G401.6 (cell line): ENCODE measurements at regions not wholly inside any gene's neighbourhood (a gene's known extent, or its start where the extent isn't known, plus 50 kb on each side); places are given as distances from the start of the nearest gene placed in this dataset.

ENCODE experiments used
- FAIRE-seq: peaks from 2 replicates; lab custom pipeline; 2012; peaks lifted over from hg19 to GRCh38; lab: Jason Lieb, UNC

DNA sequence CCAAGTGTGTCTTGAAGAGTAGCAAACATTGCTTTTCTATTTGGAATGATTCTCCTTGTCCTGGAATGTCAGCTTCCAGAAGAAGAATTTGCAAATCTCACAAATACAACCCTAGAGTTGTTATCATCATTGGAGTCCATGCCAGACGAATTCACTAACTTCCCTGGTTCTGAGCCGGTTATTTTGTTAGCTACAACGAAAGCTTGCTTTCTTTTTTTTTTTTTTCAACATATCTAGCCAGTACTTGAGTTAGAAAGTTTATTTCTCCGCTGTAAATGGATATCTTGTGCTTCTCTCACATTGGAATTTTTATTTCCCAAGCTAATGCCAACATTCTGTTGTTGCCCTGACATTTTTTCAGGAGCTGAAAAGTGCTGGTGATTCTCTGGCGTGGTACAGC is 138.1 kb upstream of the POM121L12 start:
- FAIRE-seq: no peak

DNA sequence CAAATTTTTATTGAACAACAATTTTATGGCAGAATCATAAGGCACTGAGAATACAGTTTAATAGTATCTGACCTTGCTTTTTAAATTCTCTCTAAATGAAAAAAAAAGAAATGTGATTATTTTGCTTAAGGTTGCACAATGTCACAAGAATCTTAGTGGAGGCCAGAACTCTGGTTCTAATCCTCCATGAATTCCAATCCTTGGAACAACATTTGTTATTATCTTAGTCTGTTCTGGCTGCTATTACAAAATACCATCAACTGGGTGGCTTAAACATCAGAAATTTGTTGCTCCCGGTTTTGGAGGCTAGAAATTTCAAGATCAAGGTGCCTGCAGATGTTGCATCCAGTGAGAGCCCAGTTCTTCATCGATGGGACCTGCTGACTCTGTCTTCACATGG is 158.2 kb upstream of the POM121L12 start:
- no peak for FAIRE-seq

DNA sequence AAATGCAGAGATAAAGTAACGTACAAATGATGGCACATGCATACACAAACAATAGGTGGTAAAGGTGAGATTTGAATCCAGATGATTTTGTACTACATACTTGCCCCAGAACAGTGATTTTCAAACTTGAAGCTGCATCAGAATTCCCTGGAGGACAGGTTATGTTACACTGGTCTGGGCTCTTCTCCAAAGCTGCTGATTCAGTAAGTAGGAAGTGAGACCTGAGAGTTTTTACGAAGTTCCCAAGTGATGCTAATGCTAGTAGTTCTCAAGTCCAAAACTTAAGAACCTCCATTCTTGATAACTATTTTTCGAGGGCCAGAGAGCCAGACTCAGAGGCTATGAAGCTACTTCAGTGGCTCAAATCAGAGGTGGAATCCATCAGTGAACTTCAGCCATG is 159.0 kb upstream of the POM121L12 start:
- FAIRE-seq: no peak

DNA sequence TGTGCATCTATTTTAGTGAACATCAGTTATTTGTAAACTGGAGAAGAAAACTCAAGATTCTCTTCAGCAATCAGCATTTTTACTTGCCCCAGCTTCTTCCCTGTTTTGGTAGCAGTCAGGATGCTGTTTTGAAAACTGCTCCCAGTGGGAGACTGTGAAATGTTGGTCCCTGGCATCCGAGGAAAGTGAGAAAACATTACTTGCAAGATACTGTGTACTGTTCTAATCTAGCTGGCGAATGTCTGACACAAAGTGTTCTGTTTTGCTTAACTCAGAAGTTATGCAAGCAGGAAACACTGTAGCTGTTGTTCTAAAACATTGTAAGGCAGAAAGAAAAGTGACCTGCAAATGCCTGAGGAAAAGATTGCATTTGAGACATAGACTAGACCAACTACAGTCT is 171.8 kb upstream of the POM121L12 start:
- no peak for FAIRE-seq

DNA sequence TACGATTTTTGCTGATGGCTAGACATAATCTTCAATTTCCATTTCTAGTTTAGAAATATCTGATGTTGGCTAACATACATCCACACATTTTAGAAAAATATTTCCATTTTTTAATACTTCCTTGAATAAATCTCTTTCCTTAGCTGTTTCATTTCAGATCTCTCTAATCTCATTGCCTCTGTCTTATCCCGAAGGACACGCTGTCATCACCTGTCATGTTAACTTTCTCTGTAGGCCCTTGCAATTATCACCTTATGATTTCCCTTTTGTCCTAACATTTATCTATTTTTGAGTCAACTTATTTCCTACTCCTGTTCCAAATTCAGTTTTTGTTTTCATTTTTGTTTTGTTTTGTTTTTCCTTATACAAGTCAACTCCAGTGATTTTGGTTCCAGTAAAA is 173.1 kb upstream of the POM121L12 start:
- no peak for FAIRE-seq

DNA sequence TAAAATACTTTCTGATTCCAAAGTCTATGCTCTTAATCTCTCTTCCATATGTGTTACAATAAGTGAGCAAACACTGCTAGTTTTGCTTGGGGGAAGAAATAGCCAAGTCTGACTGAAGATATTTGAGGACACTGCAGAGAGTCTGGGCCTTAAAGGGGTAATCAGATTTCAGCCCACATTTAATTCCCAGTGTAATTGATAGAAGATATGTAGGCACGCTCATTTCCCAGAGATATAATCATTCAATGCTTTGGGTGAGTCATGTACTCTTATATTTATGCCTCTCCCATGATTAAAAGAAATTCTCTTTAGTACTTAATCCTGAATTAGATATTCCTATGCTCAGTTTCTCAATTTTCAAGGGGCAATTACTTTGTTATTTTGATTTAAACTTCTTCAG is 178.1 kb upstream of the POM121L12 start:
- no peak for FAIRE-seq

DNA sequence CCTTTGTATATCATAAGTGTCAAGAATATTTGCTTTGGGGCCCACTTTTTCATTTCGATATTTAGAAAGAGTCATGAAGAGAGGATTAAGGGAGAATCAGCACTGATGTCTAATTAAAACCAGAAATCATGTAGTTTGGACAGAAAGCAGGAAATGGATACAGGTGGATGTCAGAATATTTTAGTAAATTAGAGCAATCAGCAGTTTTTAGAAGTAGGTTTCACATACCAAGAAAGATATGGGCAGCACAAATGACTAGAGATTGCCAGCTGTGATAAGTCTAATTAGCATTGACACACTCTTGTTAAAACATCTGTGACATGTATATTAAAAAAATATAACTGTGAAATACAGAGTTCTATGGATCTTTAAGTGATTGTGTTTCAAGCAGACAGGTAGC is 180.8 kb upstream of the POM121L12 start:
- no peak for FAIRE-seq

DNA sequence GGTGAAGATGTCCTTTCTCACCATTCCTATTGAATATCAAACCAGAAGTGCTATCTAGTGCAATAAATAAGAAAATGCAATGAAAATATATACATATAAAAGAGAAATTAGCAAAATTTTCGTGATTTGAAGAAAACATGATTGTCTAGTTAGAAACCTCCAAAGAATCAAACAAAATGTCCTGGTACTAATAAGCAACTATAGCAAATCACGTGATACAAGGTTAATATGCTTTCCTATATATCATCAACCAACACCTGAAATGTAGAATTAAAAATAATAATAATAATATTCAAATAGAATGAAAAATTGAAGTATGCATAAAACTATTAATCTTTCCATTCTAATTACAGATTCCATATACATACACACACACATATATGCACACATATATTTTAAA is 183.9 kb upstream of the POM121L12 start:
- no peak for FAIRE-seq

DNA sequence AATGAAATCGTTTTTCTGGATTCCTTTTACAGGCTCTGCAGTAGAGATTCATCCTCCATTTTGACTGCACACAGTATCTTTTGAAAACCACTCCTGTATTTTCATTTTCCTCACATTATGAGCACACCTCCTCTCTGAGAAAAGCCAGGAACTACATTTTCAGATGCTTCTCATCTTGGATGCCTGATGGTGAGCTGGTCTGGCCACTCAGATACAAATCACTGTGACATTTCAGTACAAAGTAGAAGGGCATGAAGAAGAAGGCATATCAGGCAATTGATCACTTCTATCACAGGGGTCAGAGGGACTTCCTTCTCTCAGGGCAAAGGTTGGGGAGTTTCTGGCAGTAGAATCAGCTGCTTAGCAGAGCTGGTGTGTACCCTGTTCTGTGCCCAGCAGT is 192.0 kb upstream of the POM121L12 start:
- FAIRE-seq: no peak

DNA sequence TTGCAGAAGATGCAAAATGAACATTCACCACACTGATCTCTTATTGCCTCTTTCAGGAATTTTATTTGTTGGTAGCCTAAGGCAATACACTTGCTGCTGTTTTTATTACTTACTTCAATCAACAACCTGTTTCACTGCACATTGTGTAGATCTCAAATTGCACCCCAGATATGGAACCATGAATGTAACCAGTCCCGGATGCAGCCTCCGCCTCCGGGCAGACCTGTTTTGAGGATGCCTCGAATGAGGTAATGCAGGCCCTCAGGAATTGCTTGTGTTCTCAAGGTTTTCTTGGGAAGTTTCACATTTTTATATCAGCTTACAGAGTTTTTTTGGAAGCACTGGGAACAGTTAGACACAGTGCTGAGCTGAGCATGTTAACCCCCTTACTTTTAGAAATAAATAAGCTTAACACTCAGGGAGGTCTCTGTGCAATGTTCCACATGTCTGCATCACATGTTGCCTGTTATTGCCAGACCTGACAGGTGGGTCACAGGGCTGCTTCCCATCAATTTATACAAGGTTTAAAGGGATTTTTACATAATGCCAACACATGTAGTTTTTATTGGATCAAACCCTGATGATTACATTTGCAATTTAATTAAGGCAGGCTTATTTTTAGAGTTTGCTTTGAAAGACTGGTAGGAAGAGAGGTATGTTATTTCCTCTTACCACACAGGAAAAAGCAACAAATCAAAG is 193.1 kb upstream of the POM121L12 start:
- no peak for FAIRE-seq

DNA sequence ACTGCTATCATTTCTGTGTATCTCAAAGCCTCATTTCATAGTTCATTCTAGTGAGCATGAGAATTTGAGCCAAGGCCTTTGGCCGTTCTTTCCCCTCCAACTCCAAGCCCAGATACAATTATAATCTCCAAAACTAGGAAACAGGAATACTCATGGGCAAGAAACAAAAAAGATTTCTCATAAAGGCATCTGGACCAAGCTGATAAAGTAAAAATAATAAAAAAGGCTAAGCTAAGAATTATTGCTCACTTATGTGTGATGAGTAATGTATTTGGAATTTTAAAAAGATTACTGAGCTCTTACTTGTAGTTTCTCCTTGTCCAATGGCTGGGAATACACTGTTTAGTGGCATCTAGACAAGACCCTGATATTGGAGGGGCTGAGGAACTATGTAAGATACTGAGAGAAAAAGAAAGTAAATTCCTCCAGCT is 196.4 kb upstream of the POM121L12 start:
- FAIRE-seq: no peak

DNA sequence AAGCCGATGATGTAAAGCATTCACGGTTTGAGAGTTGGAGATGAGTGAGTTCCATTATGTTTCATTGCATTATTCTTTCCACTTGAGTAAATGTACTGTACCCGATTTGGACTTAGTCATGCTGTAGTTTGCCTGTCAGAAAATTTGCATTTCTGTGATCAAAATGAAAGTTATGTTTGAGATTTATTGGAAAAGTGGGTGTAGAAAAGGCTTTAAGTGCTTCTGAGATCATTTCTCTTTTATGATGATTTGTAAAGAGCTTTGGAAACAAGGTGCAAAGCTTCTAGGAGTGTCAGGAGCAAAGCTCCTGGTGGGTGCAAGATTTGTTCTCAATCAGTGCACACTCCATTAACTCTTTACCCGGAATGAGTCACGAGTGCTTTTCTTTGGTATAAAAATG is 204.1 kb upstream of the POM121L12 start:
- FAIRE-seq: no peak

DNA sequence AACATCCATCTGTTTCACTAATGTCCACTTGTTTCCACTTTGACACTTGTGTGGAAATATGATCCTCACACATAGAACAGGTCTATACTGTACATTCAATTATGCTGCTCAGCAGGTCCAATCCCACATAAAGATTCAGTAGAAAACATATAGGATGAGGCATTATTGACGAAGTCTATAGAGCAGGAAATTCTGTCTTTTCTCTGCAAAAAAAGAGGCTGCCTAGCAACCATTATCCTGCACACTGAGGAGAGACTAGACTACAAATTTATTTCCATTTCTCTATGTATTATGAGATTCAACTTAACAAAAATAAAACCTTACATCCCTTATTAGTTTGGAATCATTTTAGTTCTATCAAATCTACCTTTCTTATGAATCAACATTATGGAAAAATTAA is 204.6 kb upstream of the POM121L12 start:
- FAIRE-seq: no peak

DNA sequence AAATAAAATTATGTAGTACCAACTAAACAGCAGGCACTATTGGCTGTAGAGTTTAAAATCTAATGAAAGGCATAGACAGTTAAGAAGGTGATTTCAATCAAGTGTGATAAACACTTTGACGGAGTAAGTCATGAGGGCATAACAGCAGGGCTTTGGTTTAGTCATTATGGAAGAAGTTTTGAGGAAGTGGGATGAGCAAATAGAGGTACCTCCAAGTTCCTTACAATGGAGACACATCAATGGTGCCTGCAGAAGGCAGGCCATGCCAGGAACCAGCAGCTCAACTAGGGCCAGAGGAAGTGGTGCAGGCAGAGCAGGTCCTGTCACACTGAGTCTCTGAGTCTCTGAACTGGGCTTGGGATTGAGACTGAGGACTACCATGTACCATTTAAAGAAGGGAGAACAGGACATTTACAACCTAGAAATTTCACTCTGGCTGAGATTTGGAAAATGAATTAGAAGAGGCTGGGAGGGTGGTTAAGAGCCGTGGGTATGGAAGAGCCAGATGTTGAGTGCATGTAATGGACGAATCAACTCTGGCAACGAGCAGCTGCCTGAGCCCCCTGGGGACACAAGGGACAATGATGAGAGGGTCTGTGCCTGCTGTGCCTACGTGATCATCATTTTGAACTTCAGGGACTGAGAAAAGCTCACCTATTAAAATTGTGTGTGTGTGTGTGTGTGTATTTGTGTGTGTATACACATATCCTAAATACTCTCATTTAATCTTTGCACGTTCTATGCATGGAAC is 208.7 kb upstream of the POM121L12 start:
- FAIRE-seq: no peak

DNA sequence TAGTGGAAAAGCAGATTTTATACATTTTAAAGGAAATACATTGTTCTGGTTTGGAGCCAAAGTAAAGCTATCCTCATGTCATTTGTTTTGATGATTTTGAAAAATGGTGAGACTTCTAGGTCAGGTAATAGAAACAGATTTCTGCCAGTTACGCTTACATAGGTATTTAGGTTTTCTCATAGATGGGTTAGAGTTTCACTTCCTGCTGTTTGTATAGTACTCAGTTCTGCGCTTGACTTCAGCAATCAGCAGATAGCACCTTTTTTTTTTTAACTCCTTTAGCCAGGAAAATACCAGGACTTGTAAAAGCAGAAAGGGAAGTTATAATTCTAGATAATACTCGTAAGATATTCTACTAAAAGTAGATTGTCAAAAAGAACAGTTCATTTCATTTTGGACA is 209.8 kb upstream of the POM121L12 start:
- no peak for FAIRE-seq

DNA sequence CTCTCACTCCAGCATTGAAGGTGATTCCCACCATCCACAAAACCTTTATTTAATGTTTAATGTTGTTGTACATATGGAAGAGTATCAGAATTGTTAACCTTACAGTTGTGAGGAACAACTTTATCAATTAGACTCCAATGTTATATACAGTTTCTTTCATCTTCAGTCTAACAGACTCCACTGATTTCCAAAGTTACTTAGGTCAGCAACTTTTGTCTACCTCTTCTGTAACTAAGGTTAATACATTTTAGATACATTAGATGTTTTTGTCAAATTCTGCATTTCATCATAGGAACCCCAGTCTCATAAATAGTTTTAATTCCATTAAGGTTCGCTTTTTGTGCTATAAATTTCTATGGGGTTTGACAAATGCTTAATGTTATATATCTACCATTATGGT is 223.9 kb upstream of the POM121L12 start:
- no peak for FAIRE-seq

DNA sequence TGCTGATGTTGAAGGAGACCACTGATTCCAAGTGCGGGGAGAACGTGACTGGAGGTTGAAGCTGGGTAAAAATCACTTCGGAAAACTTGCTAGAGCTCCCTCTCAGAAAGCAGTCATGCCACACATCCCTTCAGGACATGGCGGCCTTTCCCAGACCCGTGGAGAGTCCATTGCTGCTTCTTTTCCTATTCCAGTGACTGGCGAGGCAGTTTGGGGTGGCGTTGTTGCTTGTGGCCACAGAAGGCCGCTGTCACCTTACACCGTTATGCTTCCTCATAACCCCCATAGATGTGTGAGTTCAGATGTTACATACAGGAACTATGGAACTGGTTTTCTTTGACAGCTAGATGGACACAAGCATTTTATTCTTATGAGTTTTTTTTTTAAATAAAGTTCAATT is 235.6 kb upstream of the POM121L12 start:
- FAIRE-seq: no peak

DNA sequence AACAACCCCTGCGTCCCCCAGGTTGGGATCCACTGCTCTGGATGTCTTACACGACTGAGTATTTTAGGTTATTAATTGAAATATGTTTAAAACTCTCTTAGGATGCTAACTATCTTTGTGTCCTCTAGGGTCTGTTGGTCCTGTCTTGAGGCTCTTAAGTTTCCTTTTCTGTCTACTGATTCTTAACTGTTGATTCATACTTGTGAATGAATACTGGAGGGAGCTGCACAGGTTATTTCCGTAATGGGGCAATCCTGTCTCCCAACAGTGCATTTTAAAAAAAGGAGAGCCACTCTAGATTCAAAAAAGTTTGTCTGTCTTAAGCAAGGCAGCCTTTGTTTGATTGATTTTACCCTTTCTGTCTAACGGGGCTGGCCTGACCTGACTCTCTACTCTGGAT is 237.6 kb upstream of the POM121L12 start:
- FAIRE-seq: no peak

DNA sequence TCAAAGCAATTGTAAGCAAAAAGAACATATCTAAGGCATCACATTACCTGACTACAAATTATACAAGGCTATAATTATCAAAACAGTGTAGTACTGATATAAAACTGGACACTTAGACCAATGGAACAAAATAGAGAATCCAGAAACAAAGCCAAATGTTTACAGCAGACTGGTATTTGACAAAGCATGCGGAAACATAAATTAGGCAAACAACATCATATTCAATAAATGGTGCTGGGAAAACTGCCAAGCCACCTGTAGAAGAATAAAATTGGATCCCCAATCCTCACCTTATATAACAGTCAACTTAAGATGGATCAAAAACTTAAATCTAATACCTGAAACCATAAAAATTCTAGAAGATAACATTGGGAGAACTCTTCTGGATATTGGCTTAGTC is 240.8 kb upstream of the POM121L12 start:
- no peak for FAIRE-seq

DNA sequence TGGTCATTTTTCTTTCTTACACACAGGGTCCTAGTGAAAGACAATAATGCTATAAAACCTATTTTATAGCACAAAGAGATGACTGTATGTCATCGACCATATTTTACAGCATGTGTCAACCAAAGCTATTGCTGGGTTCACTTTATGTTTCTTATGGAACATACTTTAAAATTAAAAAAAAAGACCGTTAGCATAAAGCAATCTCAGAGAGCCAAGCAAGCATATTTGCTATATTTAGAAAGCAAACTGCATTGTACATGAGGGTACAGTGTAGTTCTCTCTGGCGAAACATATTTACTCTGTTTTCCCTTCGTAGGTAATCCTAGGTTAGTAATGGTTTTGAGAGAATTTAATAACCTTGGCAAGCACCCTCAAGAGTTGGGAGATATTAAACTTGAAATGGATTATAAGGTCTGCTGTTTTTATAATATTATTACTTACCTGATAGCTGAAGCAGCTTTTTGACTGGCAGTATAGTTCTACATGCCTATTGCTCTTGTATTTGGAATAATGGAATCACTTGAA is 244.2 kb upstream of the POM121L12 start:
- FAIRE-seq: no peak

DNA sequence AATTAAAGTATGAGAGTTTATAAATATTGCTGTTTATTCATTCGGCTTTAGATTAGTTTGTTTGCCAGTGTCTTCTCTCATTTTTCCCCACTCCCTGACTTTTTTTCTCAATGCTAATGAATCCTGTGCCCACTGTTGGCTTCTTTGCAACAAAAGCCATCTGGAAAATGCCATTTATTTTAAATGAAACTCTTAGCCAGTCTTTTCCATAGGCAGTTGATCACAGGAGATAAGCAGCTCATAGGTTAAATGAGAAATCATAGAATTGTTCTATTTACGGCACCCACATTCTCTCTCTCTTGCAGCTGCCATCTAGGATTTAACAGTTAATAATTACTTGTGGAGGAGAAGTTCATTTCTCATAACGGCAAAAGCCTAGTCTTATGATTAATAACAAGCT is 249.3 kb upstream of the POM121L12 start:
- FAIRE-seq: no peak

DNA sequence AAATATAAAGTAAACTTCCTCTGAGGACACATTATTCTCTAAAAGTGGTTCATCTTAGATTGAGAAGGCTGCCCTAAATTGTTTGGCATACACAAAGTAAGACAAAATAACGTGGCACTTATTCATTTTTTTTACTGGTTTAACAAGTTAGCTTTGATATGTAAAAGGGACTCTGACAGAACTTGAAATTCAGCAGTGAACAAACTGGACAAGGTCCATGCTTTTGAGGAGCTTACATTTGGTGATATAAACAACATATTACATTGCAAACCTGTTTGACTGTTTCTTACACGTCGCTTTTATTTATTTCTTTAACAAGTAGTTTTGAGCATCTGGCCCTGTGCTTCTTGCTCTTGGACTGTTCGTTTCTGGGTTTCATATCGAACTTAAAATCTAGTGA is 253.1 kb upstream of the POM121L12 start:
- FAIRE-seq: no peak

DNA sequence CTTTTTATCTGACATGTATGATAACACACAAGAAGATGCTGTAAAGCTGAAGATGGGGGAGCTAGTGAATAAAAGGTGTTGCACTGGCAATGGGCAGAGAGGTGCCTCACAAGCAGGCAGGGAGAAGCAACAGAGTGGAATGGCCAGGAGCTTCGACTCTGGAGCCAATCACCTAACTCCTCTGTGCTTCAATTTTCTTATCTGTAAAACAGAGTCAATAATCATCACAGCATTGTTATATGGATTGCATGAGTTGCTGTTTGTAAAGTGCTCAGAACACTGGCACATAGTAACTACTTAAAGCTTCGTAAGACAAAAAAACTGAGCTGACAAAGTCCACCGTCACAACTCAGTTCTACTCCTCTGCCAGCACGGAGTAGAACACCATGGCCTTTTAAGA is 254.2 kb upstream of the POM121L12 start:
- FAIRE-seq: no peak

DNA sequence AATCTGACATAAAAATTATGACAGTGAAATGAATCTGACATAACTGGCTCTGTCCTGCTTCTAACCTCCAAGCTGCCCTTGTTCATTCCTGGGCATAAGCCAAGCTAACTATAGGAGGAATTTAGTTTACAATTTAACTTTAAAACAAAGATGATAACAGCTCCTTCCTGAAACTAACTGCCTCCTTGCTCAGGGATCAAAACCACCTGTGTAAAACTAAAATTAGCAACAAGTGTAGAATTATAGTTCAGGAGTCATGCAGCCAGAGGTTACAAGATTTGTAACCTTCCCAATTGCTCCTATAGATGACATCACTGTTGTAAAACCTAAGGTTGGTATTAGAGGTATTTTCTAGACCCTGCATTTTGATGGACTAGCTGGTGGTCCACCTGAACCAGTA is 256.4 kb upstream of the POM121L12 start:
- FAIRE-seq: no peak
